GM21825 (cell line): ENCODE measurements at regions not wholly inside any gene's neighbourhood (a gene's known extent, or its start where the extent isn't known, plus 50 kb on each side); places are given as distances from the start of the nearest gene placed in this dataset.

Experiments
- ATAC-seq: cut with Tn5 transposase; IDR thresholded peaks from one replicate; pipeline ENCODE4 v1.9.1; 2021; ENCODE audit warnings: mild to moderate bottlenecking, moderate library complexity; ENCODE audit not compliant: unreplicated experiment

- no peak for ATAC-seq
Observed at GRCh38 chr12:38983117-38983571, 77.8 kb upstream of the CPNE8 start.

GRCh38 chr12:38977132-38977531, 71.7 kb upstream of the CPNE8 start:
- ATAC-seq = no peak

- ATAC-seq = no peak
Observed at GRCh38 chr12:38969706-38970105, 64.3 kb upstream of the CPNE8 start.

- no peak for ATAC-seq
Observed at GRCh38 chr12:38961683-38962082, 56.3 kb upstream of the CPNE8 start.

- no peak for ATAC-seq
Observed at GRCh38 chr12:38961012-38961411, 55.6 kb upstream of the CPNE8 start.

- no peak for ATAC-seq
Observed at GRCh38 chr12:38956337-38956736, 50.9 kb upstream of the CPNE8 start.
